Peyer's patch (tissue), 4 donors: ENCODE measurements at regions not wholly inside any gene's neighbourhood (a gene's known extent, or its start where the extent isn't known, plus 50 kb on each side); places are given as distances from the start of the nearest gene placed in this dataset.

Source experiments
- DNase-seq, 3 donors: peaks; one replicate each; pipeline ENCODE4 v3.0.0-alpha.2; 2017 to 2019
- H3K27ac ChIP-seq, 4 donors: fragments of 200-600 bp; sonication (generic); one replicate each; pipeline ENCODE4 v1.5.1; 2016 to 2019
- H3K27me3 ChIP-seq, 2 donors: fragments of 200-600 bp; sonication (generic); one replicate each; pipeline ENCODE4 v1.5.1; 2019
- H3K36me3 ChIP-seq, 3 donors: fragments of 200-600 bp; sonication (generic); one replicate each; pipeline ENCODE4 v1.5.1; 2016 to 2019
- H3K4me1 ChIP-seq, 4 donors: fragments of 200-600 bp; sonication (generic); one replicate each; pipeline ENCODE4 v1.5.1; 2016 to 2019
- H3K4me3 ChIP-seq, 4 donors: fragments of 200-600 bp; sonication (generic); 1 replicate in 3 of 4; 2 replicates in 1 of 4; pipeline ENCODE4 v1.5.1; 2016 to 2019; ENCODE audit warnings: mild to moderate bottlenecking in 1 of 4
- H3K9me3 ChIP-seq, 4 donors: fragments of 200-600 bp; sonication (generic); one replicate each; pipeline ENCODE4 v1.5.1; 2016 to 2019; ENCODE audit warnings: mild to moderate bottlenecking in 1 of 4
- POLR2A ChIP-seq, 2 donors: fragments of 450-650 bp; IDR thresholded peaks; one replicate each; pipeline ENCODE4 v1.5.1; 2017; ENCODE audit warnings: antibody characterized with exemption in 2 of 2, mild to moderate bottlenecking in 2 of 2, moderate library complexity in 2 of 2
- TF ChIP-seq, protein P1 (sequence below), 6 experiments: fragments of 450-650 bp in 4 of 6; fragments of 200-600 bp in 2 of 6; sonication (generic) in 1 of 6; IDR thresholded peaks; one replicate each; pipeline ENCODE4 v1.5.1; 2017 to 2019; ENCODE audit warnings: antibody characterized with exemption in 6 of 6, mild to moderate bottlenecking in 3 of 6, moderate library complexity in 1 of 6

DNA sequence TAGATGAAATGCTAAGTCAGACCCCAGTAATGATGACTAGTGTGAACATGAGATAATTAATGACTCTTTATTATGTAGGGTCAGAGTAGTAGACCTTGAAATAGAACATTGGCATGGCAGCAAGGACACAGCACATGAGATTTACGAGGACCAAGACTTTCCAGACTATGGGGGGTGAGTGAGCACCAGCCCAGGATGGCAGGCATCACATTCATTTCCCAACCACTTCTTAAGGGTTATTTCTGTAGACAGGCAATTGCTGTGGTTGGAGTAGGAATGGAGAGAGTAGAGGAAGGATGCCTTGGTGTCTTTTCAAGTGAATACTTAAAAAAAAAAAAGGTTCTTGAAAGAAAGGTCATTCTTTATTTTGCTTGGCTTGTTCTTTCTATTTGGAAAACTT lies 189.4 kb upstream of the DYRK2 start:
- Histone ChIP-seq H3K27me3 (no peaks in the 10 kb centered on the region), H3K9me3 (no peaks in the 10 kb centered on the region), H3K27ac (no peak overlapping the region), H3K4me3 (no peak overlapping the region), H3K36me3 (no peaks in the 10 kb centered on the region), H3K4me1 (peaks cover 0 to 5% (median 0%) of the 10 kb centered on the region in 4 donors)
- no peak for DNase-seq
- no peak for TF ChIP-seq POLR2A (IDR thresholded peaks at IDR 0.05)
- TF ChIP-seq, protein P1, sequence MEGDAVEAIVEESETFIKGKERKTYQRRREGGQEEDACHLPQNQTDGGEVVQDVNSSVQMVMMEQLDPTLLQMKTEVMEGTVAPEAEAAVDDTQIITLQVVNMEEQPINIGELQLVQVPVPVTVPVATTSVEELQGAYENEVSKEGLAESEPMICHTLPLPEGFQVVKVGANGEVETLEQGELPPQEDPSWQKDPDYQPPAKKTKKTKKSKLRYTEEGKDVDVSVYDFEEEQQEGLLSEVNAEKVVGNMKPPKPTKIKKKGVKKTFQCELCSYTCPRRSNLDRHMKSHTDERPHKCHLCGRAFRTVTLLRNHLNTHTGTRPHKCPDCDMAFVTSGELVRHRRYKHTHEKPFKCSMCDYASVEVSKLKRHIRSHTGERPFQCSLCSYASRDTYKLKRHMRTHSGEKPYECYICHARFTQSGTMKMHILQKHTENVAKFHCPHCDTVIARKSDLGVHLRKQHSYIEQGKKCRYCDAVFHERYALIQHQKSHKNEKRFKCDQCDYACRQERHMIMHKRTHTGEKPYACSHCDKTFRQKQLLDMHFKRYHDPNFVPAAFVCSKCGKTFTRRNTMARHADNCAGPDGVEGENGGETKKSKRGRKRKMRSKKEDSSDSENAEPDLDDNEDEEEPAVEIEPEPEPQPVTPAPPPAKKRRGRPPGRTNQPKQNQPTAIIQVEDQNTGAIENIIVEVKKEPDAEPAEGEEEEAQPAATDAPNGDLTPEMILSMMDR (IDR thresholded peaks at IDR 0.05): no peak

DNA sequence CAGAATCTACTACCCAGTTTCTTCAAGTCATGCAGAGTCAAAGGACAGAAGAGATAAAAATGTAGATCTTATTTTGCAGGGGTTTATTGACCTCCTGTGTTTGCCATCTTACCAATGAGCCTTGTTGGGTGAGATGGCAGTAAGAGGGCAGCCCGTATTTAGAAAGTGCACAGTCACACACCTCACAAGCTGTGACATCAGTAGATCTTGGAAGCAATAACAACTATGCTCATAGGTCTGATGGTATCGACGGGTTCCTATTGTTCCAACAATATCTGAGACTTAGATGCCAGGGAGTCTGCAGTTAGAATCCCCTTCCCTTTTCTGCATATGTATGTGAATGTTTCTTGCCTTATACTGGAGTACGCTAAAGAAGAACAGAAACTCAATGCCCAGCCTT lies 189.0 kb upstream of the DYRK2 start:
- Histone ChIP-seq H3K4me1 (peaks cover 0 to 5% (median 0%) of the 10 kb centered on the region in 4 donors), H3K36me3 (no peaks in the 10 kb centered on the region), H3K4me3 (no peak overlapping the region), H3K27ac (no peak overlapping the region), H3K9me3 (no peaks in the 10 kb centered on the region), H3K27me3 (no peaks in the 10 kb centered on the region)
- no peak for DNase-seq
- no peak for TF ChIP-seq POLR2A (IDR thresholded peaks at IDR 0.05)
- TF ChIP-seq, protein P1 (IDR thresholded peaks at IDR 0.05): no peak

DNA sequence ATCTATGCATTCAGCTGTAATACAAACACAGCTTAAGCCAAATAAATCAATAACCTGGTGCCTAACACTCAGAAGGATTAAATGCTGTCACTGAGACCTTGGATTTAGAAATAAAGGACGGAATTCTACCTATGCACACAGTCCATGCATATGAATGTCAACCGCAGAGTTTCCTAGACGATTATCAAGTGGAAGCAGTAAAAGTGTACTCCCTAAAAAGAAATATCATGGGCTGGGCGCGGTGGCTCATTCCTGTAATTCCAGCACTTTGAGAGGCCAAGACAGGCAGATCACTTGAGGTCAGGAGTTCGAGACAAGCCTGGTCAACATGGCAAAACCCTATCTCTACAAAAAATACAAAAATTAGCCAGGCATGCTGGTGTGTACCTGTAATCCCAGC lies 188.2 kb upstream of the DYRK2 start:
- no peaks in the 10 kb centered on the region for H3K27me3 ChIP-seq
- TF ChIP-seq, protein P1 (IDR thresholded peaks at IDR 0.05): no peak
- TF ChIP-seq POLR2A (IDR thresholded peaks at IDR 0.05): no peak
- no peak overlapping the region for H3K27ac ChIP-seq
- DNase-seq: no peak
- no peak overlapping the region for H3K4me3 ChIP-seq
- H3K4me1 ChIP-seq: peaks cover 0 to 5% (median 0%) of the 10 kb centered on the region in 4 donors
- no peaks in the 10 kb centered on the region for H3K9me3 ChIP-seq
- H3K36me3 ChIP-seq: no peaks in the 10 kb centered on the region

DNA sequence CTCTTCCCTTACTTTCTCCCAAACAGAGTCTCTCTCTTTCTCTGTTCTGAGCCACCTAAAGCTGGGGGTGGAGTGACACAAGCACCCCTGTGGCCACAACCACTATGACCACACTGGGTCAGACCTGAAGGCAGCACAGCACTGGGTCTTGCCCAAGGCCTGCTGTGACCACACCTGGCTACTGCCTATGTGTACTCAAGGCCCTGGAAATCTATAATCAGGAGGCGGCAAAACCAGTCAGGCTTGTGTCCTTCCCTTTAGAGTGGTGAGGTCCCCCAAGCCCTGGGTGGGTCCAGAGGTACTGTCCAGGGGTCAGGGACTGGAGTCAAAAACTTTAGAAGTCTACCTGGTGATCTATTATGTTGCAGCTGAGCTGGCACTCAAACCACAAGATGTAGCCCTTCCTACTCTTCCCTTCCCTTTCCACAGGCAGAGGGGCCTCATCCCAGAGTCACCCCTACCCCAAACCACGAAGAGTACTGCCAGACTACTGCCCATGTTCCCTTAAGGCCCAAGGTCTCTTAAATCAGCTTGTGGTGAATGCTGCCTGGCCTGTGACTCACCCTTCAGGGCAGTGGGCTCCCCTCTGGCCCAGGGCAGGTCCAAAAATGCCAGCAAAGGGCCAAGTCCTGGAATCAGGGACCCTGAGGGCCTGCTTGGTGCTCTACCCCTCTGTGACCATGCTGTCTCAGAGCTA lies 179.8 kb upstream of the DYRK2 start:
- Histone ChIP-seq H3K36me3 (no peaks in the 10 kb centered on the region), H3K27me3 (no peaks in the 10 kb centered on the region), H3K4me1 (no peaks in the 10 kb centered on the region), H3K4me3 (no peak overlapping the region), H3K27ac (no peak overlapping the region), H3K9me3 (no peaks in the 10 kb centered on the region)
- no peak for DNase-seq
- TF ChIP-seq, protein P1 (IDR thresholded peaks at IDR 0.05): no peak
- no peak for TF ChIP-seq POLR2A (IDR thresholded peaks at IDR 0.05)

DNA sequence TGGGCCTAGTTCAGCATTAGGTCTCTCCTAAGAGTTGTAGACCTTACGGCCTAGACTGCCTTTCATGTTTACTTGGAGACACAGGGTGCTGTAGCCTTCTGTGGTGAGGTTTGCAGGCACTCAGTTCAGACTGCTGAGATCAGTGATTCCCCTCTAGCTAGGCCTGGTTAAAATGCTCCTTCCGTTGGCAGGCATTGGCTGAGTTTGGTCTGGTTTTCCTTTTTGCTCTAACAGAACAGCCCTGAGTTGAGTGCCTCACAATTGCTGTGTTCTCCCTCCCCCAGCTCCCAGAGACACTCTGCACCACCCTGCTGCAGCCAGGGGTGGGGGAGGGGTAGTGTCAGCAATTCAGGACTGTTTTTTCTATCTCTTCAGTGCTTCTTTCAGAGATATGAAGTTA lies 178.9 kb upstream of the DYRK2 start:
- no peak overlapping the region for H3K4me3 ChIP-seq
- H3K4me1 ChIP-seq: no peaks in the 10 kb centered on the region
- H3K36me3 ChIP-seq: no peaks in the 10 kb centered on the region
- no peak overlapping the region for H3K27ac ChIP-seq
- no peaks in the 10 kb centered on the region for H3K9me3 ChIP-seq
- no peaks in the 10 kb centered on the region for H3K27me3 ChIP-seq
- no peak for DNase-seq
- TF ChIP-seq, protein P1 (IDR thresholded peaks at IDR 0.05): no peak
- TF ChIP-seq POLR2A (IDR thresholded peaks at IDR 0.05): no peak

DNA sequence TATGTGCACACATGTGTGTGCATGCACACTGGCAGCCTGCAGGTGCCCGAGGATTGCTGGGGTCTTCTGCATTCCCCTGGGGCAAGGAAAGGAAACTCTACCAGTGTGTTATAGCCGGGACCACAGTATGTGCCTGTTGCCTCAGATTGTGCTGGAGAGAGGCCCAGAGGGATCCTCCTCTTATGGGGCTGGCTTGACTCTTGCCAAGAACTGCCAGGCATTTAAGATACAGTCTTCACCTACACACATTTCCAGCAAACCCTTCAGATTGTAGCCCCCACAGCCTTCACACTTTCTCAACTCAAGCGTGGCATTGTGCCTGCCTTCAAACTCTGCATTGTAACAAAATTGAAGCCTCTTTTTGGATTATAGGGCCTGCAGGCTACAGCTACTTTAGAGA lies 176.7 kb upstream of the DYRK2 start:
- H3K4me1 ChIP-seq: no peaks in the 10 kb centered on the region
- H3K36me3 ChIP-seq: no peaks in the 10 kb centered on the region
- TF ChIP-seq, protein P1 (IDR thresholded peaks at IDR 0.05): no peak
- no peak for TF ChIP-seq POLR2A (IDR thresholded peaks at IDR 0.05)
- H3K9me3 ChIP-seq: no peaks in the 10 kb centered on the region
- H3K27ac ChIP-seq: no peak overlapping the region
- H3K4me3 ChIP-seq: no peak overlapping the region
- DNase-seq: no peak
- H3K27me3 ChIP-seq: no peaks in the 10 kb centered on the region
